NCI-H1092 (cell line): ENCODE measurements at regions not wholly inside any gene's neighbourhood (a gene's known extent, or its start where the extent isn't known, plus 50 kb on each side); places are given as distances from the start of the nearest gene placed in this dataset.
"Not testable (repeated sequence)": the region's sequence is repeated elsewhere in the genome, so short reads cannot be mapped to it uniquely, and the experiment has no call there.

Experiments used
- DNase-seq: peaks from one replicate; lab custom pipeline; 2025; lab: John Stamatoyannopoulos, UW

GRCh38 chr16:55072976-55073375, 142.3 kb downstream of the IRX5 start:
- DNase-seq: no peak

DNA sequence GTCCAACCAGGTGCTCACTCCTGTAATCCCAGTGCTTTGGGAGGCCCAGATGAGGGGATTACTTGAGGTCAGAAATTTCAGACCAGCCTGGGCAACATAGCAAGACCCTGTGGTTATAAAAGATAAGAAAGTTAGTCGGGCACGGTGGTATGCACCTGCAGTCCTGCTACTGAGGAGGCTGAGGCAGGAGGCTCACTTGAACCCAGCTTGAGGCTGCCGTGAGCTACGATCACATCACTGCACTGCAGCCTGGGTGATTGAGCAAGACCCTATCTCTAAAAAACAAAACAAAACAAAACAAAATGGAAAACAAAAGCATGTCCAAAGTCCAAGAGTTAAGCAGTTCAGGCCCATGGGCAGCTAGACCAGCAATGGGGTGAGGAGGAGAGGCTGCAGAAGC, 143.2 kb downstream of the IRX5 start:
- no peak for DNase-seq

- not testable (repeated sequence) for DNase-seq
Measured at GRCh38 chr16:55075208-55075607, 144.5 kb downstream of the IRX5 start.

GRCh38 chr16:55076053-55076452, 145.4 kb downstream of the IRX5 start:
- no peak for DNase-seq

GRCh38 chr16:55077266-55077665, 146.6 kb downstream of the IRX5 start:
- no peak for DNase-seq

GRCh38 chr16:55078153-55078552, 147.5 kb downstream of the IRX5 start:
- no peak for DNase-seq

DNA sequence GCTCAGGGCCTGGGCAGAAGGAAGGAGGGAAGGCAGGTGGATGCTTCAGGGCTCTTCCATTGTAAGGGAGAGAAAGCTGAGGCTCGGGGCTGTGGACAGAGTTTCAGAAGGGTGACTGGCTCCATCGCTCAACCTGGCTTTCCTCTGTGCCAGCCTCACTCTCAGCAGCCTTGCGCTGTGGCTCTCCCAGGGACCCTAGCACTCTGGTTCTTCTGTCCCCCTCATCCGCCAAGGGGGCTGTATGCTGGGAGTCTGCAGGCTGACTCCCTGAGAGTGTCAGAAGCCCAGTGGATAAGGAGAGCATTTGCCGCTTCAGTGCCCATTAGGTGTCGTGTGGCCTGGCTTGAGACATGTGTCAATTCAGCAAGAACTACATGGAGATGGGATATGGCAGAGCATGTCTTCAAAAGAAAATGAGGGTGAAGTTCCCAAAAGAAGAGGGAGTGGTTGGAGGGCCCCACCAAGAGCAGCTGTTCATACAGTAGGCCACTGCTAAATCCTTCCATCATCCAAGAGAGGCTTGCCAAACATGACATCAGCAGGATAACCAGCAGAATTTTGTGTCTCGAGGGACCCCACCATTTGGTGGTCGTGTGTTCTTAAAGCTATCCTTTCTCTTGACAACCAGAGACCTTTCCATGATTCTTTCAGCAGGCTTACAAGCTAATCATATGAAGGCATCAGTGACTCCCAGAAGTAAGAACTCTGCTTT, 148.2 kb downstream of the IRX5 start:
- DNase-seq: no peak

DNA sequence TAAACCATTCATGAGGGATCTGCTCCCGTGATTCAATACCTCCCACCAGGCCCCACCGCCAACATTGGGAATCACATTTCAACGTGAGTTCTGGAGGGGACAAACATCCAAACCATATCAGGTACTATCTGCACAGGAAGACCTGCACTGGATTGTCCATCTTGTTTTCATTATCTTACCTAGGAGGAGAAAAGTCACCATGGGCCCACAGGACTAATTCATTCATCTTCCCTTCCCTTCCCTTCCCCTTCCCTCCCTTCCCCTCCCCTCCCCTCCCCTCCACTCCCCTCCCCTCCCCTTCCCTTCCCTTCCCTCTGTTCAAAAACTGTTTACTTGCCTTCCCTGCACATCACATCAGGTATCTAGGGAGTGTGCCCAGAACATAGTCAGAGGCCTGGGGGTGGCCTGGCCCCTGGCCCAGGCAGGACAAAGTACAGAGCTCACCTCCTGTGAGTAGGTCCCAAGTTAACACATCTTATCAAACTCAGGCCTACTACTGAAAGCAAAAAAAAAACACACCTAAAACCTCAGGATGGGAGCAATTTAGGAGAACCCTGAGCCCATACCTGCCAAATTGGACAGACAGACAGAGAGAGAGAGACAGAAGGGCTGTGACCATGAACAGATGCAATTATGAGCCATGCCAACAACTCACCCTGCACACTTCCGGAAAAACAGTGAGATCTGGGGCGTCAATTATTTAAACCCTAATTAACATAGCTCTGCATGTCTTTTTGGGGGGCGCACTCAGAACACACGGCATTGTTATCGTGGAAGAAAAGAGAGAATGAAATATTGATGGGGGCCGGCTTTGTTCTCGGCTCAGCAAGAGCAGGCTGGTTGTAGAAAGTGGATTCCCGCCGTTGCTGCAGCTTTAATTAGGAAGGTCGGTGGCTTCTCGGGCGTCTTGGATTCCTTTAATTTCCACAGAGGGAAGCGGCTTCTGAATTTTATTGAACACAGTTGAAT, 151.2 kb downstream of the IRX5 start:
- DNase-seq: no peak

GRCh38 chr16:55082591-55082976, 151.9 kb downstream of the IRX5 start:
- DNase-seq: no peak

- no peak for DNase-seq
Measured at GRCh38 chr16:55083052-55083451, 152.4 kb downstream of the IRX5 start.

DNA sequence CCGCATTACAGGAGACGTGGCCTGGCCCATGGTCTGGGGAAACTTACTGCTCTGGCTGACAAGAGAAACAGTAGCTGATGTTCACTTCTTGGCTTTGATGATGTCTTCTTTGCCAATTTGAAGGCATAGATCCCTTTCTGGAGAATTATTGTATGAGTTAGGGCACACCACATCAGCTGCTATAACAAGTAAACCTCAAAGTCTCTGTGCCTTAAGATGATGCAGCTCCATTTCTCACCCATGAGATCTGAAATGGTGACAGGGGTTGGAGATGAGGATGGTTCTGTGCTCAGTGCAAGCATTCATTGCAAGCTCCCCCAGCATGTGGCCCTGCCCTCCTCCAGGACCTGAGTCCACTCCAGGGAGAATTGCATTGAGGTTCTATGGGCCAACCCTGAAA, 157.4 kb downstream of the IRX5 start:
- DNase-seq: no peak

GRCh38 chr16:55089600-55089999, 158.9 kb downstream of the IRX5 start:
- DNase-seq: no peak

DNA sequence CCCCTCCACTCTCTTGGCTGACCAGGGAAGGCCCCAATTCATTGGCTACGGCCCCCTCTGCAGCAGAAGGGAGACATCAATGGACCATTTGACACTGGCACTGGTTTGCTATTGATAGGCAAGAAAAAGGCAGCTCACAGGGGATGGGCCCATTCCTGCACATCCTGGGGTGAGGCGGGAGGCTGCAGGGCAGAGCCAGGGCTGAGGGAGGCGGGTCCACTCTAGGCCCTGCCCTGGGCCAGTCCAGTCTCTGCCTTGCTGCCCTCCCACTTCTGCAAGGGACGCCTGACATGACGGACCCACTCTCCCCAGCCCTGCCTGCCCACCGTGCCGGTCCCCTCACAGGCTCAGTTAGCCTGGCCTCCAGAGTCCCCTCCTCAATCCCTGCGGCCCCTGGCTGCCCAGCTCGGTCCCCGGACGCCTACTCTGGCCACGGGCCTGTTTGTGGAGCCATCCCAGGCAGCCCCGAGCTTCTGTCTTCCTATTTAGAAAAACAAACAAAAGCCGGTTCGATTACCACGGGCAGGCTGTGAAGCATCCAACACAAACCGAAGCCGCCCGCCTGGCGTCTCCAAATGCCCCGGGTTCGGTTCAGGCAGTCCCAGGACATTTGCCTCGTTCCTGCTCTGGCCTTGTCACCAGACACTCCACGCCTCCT, 160.7 kb downstream of the IRX5 start:
- no peak for DNase-seq

- DNase-seq: no peak
Measured at GRCh38 chr16:55091871-55092230, 161.2 kb downstream of the IRX5 start.

DNA sequence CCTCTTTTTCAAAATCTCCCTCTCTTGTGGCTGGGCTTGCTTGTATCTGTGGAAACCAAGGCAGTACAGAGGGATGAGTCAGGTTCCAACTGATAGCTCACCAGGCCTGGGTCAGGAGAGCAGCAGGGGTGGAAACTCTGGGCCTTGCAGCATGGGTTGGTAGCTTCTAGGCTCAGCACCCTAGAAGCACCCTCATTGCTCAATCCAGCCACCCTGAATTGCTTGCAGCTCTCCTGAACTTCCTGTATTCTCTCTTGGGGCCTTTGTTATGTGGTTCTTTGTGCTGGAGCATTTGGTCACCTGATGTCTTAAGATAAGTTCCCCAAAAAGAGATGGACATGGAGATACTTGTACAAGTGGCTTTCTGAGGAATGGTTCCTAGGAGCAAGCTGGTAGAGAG, 169.4 kb downstream of the IRX5 start:
- no peak for DNase-seq

DNA sequence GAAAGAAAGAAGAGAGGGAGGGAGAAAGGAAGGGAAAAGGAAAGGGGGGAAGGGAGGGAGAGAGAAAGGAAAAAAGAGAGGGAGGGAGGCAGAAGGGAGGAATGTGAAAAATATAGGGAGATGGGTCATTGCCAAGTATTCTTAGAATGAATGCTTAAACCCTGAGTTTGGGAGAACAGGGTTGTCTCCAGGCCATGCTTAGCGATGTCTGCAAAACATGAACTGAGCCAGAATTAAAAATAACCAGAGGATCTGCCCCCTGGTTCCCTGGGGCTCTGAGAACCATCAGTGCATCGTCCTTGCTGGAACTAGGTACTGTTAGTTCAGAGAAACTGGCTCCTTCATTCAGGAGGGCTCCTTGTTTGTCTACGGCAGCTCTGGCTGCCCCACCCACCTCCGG, 170.4 kb downstream of the IRX5 start:
- no peak for DNase-seq

GRCh38 chr16:55102077-55102476, 171.4 kb downstream of the IRX5 start:
- no peak for DNase-seq

- no peak for DNase-seq
Measured at GRCh38 chr16:55102531-55102930, 171.9 kb downstream of the IRX5 start.

DNA sequence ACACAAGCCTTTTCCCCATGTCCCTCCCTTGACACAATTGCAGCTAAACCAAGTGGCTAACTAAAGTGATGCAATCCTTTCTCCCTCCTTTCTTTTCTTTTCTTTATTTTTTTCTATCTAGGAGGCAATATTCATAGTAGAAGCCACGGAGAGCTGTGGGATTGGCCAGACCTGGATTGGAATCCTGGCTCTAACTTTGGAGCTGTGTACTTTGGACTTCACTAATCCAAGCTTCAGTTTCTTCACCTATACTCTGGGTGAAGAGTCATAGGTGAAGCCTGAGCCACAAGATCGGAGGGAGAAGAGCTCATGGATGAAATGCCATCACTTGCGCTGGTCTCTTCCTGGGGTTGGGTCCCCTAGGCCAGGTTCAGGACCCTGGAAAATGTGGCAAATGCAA, 177.2 kb downstream of the IRX5 start:
- DNase-seq: no peak

DNA sequence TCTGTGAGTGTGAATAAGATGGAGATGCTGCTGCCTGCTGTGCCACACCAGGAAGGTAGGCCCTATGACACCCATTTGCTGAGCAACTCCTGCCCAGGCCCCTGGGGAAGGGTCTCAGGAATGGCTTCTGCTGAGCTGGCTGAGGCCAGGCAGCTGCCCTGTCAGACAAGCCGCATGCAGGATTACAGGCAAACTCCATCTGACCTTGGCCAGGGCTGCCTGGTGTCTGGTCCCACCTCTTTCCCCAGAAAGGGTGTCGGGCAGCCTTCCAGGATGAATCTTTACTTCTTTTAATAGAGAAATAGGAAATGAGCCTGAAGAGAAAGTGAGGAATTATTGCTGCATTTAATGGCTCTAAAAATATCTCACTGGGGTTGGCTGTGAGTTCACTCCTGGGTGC, 182.5 kb downstream of the IRX5 start:
- DNase-seq: no peak

- no peak for DNase-seq
Measured at GRCh38 chr16:55115506-55115905, 184.8 kb downstream of the IRX5 start.

DNA sequence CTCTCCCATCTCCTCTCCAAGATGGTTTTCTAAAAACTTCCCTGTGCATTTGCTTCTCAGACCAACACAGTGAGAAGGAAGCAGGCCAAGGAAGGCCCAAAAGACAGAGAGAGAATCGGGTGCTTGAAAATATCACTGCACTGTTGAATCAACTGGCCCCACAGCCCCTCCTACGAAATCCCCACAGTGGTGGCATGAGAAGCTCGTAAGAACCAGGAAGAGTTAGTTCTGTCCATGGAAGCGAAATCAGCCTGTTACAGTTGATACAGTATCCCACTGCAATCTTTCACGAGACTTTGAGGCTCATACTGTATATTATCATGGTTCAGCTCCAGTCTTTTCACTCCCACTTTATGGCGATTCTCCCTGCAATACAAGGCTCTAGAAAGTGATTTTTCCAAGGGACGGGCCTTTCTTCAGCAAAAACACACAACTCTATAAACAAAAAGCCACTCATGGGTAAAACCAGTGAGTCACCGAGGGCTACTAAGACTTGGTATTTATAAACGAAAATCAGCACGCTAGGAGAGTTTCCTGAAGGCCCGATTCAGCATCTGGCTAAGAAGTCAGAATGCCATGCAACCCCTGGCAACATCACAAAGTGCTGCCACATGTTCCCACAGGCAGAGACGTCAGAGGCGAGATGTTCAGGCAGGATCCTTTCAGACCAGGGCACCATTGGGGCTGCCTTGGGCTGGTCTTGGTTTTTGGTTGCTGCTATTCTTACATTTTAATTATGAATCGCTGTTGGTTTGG, 185.7 kb downstream of the IRX5 start:
- no peak for DNase-seq
